Activated T-cell treated with anti-CD3 and anti-CD28 coated beads for 1 hour (primary cell): ENCODE measurements at regions not wholly inside any gene's neighbourhood (a gene's known extent, or its start where the extent isn't known, plus 50 kb on each side); places are given as distances from the start of the nearest gene placed in this dataset.

ENCODE experiments used
- DNase-seq: peaks from one replicate; pipeline ENCODE4 v3.0.0-alpha.2; 2020; ENCODE audit warnings: low read depth

DNA sequence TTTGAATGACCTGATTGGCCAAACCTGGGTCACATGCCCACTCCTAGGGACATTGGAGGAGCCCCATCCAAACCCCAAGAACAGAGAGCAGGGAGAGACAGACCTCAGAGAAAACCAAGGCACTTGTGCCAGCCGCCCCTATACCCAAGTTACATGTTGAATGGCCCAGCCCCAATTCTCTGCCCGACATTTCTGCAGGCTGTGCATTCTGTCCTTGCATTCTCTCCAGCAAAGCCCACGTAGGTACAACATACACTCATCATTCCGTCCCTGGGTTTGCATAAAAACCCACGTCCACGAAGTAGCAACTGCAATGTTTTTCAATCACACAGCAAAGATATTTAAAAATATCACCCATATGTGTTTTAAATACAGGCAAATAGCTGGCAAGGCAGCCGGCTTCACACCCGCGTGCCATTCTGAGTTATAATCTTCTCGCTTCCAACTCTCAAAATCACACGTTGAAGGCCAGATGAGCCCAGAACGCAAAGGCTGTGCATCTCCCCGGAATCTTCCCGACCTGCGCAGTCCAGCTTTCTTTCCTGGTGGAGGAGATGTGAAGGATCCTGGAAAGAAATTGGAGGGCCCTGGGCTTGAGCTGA is 91.7 kb upstream of the MYL2 start:
- DNase-seq, result no peak

DNA sequence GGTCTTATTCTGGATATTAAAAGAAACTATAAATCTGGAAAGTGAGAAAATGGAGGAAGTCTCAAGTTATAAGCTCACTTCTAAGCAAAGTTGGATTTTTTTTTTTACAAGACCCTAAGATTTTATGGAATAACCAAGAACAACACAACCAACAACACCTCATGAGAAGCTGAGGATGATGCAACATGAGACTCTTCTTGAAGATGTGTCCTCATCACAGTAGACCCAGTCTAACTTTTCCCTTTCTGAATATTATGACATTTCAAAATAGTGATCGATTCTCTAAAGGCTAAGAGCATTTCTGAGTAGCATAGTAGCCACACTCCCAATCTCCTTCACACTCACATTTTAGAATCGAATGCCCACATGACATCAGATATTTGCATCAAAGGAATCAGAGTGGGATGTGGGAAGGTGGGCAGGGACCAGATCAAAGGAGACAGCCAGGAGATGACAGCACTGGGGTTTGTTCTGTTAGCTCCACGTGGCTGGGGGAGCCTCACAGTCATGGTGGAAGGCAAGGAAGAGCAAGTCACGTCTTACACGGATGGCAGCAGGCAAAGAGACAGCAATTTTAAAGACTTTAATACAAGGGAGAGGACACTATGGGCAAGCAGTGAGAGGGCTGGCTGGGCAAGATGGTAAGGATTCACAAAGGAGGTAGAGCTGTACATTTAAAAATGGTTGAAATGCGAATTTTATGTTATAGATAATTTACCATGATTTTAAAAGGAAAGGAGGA is 90.7 kb upstream of the MYL2 start:
- no peak for DNase-seq

DNA sequence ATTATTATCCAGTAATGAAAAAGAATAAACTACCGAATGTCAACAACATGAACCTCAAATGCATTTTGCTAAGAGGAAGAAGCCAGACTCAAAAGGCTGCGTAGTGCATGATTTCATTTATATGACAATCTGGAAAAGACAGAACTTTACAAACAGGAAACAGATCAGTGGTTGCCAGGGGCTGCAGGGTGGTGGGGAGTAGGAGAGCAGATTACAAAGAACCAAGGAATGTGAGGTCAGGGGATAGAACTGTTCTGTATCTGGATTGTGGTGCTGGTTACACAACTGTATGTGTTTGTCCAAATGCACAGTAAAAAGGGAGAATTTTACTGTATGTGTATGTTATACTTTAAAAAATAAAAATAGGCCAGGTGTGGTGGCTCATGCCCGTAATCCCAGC is 89.7 kb upstream of the MYL2 start:
- DNase-seq, result no peak

DNA sequence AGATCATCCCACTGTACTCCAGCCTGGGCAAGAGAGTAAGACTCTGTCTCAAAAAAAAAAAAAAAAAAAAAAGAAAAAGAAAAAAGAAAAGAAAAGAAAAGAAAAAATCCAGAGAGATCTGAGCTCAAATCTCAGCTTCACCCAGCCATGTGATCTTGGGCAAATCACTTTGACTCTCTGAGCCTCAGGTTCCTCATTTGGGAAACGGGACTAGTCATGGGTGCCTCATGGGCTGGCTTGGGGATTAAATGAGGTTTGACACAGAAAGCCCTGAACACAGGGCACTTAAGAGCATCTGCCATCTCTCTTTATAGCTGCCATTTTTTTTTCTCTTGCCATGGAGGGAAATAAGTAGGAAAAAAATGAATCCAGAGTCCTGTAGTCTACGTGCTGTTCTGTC is 86.2 kb upstream of the MYL2 start:
- no peak for DNase-seq

DNA sequence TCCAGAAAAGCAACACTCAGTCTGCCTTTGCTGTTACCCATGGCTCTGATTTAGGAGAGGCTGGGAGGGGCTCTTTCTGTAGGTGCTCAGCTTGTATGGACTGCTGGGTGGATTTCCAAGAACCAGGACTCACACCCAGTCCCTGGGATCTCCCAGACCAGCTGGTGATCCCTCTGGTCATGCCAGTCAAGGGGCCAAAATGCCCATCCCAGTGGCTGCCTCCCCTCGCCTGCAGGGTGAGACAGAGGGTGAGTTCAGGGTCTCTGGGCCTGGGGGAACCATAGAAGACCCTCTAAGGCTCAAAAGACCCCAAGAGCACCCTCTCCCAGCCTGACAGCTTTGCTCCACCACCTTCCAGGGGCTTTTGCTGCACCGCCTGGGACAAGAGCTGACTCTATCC is 78.6 kb upstream of the MYL2 start:
- no peak for DNase-seq

DNA sequence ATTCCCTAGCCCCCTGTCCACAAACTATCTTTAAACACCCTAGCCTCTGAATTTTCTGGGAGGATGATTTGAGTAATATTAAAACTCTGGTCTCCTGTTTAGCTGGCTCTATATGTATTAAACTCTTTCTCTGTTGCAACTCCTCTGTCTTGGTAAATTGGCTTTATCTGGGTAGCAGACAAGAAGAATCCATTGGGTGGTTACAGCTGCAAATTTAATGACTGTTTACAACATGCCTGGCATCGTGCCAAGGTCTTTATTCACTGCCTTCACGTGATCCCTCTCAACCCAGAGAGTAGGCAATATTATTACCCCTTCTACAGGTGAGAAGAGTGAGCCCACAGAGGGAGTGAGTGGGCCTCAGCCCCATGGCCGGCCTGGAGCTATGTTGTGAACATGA is 77.8 kb upstream of the MYL2 start:
- no peak for DNase-seq

DNA sequence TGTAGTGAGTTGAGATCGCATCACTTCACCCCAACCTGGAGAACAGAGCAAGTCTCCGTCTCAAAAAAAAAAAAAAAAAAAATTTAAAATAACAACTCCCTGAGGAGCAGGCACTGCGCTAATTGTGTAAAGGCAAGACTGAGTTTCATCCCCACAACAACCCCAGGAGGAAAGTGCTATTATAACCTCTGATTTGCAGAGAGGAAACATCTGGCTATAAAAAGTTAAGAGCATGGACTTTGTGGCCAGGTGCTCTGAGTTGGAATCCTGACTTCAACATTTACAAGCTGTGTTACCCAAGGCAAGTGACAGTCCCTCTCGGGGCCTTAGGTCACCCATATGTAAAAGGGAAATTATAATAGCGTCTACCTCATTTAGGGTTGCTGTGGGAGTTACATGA is 76.0 kb upstream of the MYL2 start:
- DNase-seq, result no peak

DNA sequence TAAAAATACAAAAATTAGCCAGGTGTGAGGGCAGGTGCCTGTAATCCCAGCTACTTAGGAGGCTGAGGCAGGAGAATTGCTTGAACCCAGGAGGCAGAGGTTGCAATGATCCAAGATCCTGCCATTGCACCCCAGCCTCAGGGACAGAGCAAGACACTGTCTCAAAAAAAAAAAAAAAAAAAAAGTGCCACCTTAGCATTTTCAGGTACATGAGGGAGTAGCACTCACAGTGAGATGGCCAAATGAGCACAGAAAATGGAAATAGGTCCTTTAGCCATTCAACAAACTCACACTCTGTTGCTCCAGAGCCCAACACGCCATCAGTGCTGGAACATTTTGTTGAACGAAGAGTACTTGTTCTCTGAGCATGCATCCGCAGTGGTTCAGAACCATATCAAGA is 75.2 kb upstream of the MYL2 start:
- DNase-seq, result no peak

DNA sequence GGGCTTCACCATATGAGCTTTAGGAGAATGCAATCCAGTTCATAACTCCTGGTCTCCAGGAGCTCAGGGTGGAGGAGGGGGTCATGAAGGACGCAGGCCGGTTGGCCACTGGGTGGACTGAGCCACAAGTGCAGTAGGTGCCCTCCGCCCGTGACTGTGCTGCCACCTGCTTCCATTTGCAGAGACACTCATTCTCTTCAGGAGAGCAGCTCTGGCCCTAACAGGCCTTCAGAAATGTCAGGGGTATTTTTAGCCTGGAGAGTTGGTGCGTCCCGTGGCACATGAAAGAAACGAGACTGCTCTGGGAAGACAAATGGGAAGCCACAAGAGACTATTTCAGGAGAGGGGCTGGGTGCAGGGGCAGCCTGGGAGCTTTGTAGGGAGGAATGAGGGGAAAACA is 74.6 kb upstream of the MYL2 start:
- DNase-seq, result no peak

DNA sequence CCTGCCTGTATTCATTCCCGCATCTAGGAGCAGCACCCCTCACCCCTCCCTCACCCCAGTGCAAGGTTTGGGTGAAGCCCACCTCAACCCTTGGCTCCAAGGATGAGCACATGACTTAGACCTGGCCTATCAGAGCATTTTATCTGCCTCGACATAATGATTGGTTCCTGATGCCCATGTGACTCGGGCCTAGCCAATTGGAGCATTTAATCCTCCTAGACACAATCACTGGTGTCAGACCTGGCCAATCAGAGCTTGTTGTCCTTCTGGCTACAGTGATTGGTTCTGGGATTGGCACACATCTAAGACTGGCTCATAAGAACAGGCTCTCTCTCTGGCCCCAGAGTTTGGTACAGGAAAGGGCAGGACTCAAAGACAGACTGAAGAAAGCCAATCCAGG is 73.1 kb upstream of the MYL2 start:
- DNase-seq, result no peak

DNA sequence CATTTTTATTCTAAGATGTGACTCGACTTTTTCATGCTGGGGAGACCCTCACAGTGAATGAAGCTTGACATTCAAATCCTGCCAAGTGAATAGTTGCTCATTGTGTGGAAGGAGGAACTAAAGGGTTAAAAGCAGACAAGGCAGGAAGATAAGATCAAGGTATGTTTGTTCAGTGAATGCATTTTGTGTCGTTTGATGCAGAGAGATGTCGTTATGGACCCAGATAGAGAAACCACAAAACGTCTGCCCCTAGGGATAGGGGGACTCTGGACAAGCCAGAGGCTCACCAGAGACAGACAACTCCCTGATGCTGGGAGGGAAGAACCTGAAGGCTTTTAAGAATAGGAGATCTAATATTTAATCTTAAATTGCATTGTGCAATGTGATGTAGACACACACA is 72.5 kb upstream of the MYL2 start:
- no peak for DNase-seq

DNA sequence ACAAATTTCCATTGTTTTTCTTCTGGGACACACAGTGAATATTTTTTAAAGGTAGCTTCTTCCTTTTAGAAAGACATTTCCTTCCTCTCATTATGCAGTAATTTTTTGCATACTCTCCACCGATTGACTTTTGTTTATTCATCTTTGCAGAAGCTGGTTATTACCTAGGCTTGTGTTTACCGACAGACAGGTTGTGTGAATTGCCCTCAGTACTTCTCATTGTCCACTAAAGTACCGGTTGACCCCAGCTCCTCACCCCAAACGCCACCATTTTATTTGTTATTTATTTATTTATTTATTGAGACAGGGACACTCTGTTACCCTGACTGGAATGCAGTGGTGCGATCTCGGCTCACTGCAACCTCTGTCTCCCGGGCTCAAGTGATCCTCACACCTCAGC is 63.4 kb upstream of the MYL2 start:
- DNase-seq, result no peak

DNA sequence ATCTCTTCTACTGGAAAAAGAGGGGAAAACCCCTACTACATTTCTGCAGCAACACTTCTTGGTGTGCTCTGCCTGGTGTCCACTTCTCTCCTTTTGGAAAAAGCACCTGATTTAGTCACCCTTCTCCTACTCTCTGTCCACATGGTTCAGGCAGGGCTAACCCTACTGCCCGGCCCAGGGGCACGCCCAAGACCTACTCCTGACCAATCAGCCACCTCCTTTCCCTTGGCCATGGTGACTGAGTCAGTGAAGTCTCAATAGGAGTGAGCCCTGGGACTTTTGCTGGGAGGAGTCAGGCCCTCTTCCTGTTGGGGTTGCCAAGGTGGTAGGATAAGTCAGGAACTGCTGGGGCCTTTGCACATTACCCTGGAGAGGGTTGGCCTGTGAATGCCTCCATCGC is 52.5 kb upstream of the MYL2 start:
- no peak for DNase-seq

DNA sequence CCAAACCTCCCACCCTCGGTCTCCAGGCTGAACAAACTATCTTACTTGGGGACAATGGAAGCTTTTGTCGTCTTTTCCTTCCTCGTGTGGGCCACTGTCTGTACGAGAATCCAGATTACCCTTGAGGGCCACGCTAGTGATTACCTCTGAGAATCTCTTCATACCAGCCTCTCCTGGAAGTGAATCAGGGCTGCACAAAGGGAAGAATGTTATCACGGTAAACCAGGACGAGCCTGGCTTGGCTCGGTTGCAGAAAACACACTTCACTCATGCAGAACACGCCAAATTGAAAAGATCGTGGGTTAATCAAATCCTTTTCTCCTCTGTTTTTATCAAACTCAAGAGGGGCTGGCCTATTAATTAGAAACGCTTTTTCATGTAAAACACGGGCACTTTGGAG is 51.6 kb upstream of the MYL2 start:
- DNase-seq, result no peak

DNA sequence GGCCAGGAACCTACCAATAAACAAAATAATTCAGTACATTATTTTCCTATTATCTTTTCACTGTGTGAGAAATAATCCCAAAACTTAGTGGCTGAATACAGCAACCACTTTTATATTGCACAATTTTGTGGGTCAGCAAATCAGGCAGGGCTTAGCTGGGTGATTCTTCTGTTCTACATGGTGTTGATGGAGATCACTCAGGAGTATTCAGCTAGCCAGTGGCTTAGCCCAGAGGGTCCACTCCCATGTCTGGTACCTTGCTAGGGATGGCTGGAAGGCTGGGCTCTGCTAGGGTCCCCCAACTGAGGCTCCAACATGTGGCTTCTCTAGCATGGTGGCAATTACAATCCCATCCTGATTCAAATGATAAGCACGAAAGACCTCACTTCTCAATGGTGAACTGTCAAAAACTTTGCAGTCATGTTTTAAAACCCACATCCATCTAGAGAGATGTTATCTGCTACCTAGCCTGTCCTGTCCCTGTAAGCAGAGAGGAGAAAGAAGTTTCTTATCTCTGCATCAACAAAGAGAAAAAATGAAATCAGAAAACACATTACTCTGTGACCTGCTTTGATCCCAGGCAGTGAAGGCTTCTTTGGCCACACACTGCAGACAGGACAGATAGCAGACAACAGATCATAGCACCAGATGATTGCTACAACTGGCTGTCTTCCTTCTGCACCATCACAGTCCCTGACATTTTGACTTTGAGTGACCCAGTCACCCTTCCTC is 51.0 kb upstream of the MYL2 start:
- no peak for DNase-seq
